Stimulated activated CD8-positive, alpha-beta memory T cell treated with anti-CD3 and anti-CD28 coated beads, Interleukin-12 subunit alpha, Interleukin-12 subunit beta, amount 100 ng/mL, for 1 hour (primary cell): ENCODE measurements at regions not wholly inside any gene's neighbourhood (a gene's known extent, or its start where the extent isn't known, plus 50 kb on each side); places are given as distances from the start of the nearest gene placed in this dataset.

Experiments used
- DNase-seq: peaks from one replicate; pipeline ENCODE4 v3.0.0-alpha.2; 2020; ENCODE audit warnings: low read depth

- no peak for DNase-seq
Observed at GRCh38 chr5:107216587-107216986, 454.1 kb downstream of the EFNA5 start.

- no peak for DNase-seq
Observed at GRCh38 chr5:107215611-107216010, 455.1 kb downstream of the EFNA5 start.

- DNase-seq: no peak
Observed at GRCh38 chr5:107213025-107213424, 457.7 kb downstream of the EFNA5 start.

- DNase-seq: no peak
Observed at GRCh38 chr5:107211630-107212029, 459.1 kb downstream of the EFNA5 start.

GRCh38 chr5:107208867-107209266, 461.9 kb downstream of the EFNA5 start:
- DNase-seq: no peak

GRCh38 chr5:107204413-107204812, 466.3 kb downstream of the EFNA5 start:
- no peak for DNase-seq

- no peak for DNase-seq
Observed at GRCh38 chr5:107203243-107203642, 467.5 kb downstream of the EFNA5 start.

- no peak for DNase-seq
Observed at GRCh38 chr5:107199756-107200155, 471.0 kb downstream of the EFNA5 start.

GRCh38 chr5:107196500-107197059, 474.2 kb downstream of the EFNA5 start:
- no peak for DNase-seq

GRCh38 chr5:107195890-107196395, 474.8 kb downstream of the EFNA5 start:
- DNase-seq: no peak

- no peak for DNase-seq
Observed at GRCh38 chr5:107184871-107185270, 485.9 kb downstream of the EFNA5 start.

- DNase-seq: no peak
Observed at GRCh38 chr5:107184066-107184465, 486.7 kb downstream of the EFNA5 start.

GRCh38 chr5:107170620-107171019, 500.1 kb downstream of the EFNA5 start:
- DNase-seq: no peak

- DNase-seq: no peak
Observed at GRCh38 chr5:107169867-107170266, 500.9 kb downstream of the EFNA5 start.

GRCh38 chr5:107168848-107169752, 501.6 kb downstream of the EFNA5 start:
- DNase-seq: no peak

GRCh38 chr5:107168086-107168485, 502.7 kb downstream of the EFNA5 start:
- no peak for DNase-seq

- no peak for DNase-seq
Observed at GRCh38 chr5:107165296-107165695, 505.4 kb downstream of the EFNA5 start.

- DNase-seq: no peak
Observed at GRCh38 chr5:107157809-107158208, 512.9 kb downstream of the EFNA5 start.

- no peak for DNase-seq
Observed at GRCh38 chr5:107155707-107156106, 515.0 kb downstream of the EFNA5 start.

- DNase-seq: no peak
Observed at GRCh38 chr5:107154593-107154992, 516.1 kb downstream of the EFNA5 start.

- no peak for DNase-seq
Observed at GRCh38 chr5:107153283-107153682, 517.5 kb downstream of the EFNA5 start.

- no peak for DNase-seq
Observed at GRCh38 chr5:107149243-107150005, 521.3 kb downstream of the EFNA5 start.

- DNase-seq: no peak
Observed at GRCh38 chr5:107147589-107147988, 523.1 kb downstream of the EFNA5 start.
